SH-SY5Y (cell line): ENCODE measurements at regions not wholly inside any gene's neighbourhood (a gene's known extent, or its start where the extent isn't known, plus 50 kb on each side); places are given as distances from the start of the nearest gene placed in this dataset.

Experiments used
- GATA2 ChIP-seq: IDR thresholded peaks from 2 replicates; pipeline ENCODE4 v1.6.1; 2011; ENCODE audit warnings: mild to moderate bottlenecking, low read depth, low read length
- GATA3 ChIP-seq: IDR thresholded peaks from 2 replicates; pipeline ENCODE4 v1.6.1; 2011; ENCODE audit warnings: low read depth, mild to moderate bottlenecking, low read length, moderate library complexity

- no peak for TF ChIP-seq GATA3
- TF ChIP-seq GATA2 = no peak
These were observed 223.7 kb downstream of the IRS1 start for GRCh38 chr2:226575928-226576327.
